HEK293 (cell line): ENCODE measurements at regions not wholly inside any gene's neighbourhood (a gene's known extent, or its start where the extent isn't known, plus 50 kb on each side); places are given as distances from the start of the nearest gene placed in this dataset.

Experiments used
- CTCF ChIP-seq: fragments of 450-650 bp; formaldehyde crosslinking; IDR thresholded peaks from 2 replicates; pipeline ENCODE4 v1.5.1; 2016; ENCODE audit warnings: missing biosample characterization, missing genetic modification characterization
- PRDM1 ChIP-seq: fragments of 450-650 bp; formaldehyde crosslinking; IDR thresholded peaks from 2 replicates; pipeline ENCODE4; 2016; ENCODE audit warnings: missing biosample characterization, missing genetic modification characterization
- REPIN1 ChIP-seq: fragments of 450-650 bp; formaldehyde crosslinking; IDR thresholded peaks from 2 replicates; pipeline ENCODE4 v1.5.1; 2017; ENCODE audit warnings: missing biosample characterization, missing genetic modification characterization, low read depth
- REST ChIP-seq: fragments of 450-650 bp; formaldehyde crosslinking; IDR thresholded peaks from 2 replicates; pipeline ENCODE4 v1.5.1; 2016; ENCODE audit warnings: missing biosample characterization, missing genetic modification characterization
- ZBTB44 ChIP-seq: fragments of 450-650 bp; IDR thresholded peaks from 2 replicates; pipeline ENCODE4 v1.5.1; 2018; ENCODE audit warnings: missing biosample characterization, mild to moderate bottlenecking, missing genetic modification characterization
- ZEB2 ChIP-seq: fragments of 450-650 bp; formaldehyde crosslinking; IDR thresholded peaks from 2 replicates; pipeline ENCODE4 v1.5.1; 2016; ENCODE audit warnings: missing biosample characterization, missing genetic modification characterization
- ZNF112 ChIP-seq: fragments of 450-650 bp; formaldehyde crosslinking; IDR thresholded peaks from 2 replicates; pipeline ENCODE4 v1.5.0; 2017; ENCODE audit warnings: missing biosample characterization, missing genetic modification characterization
- ZNF133 ChIP-seq: fragments of 450-650 bp; formaldehyde crosslinking; IDR thresholded peaks from 2 replicates; pipeline ENCODE4 v1.5.1; 2016; ENCODE audit warnings: missing biosample characterization, missing genetic modification characterization
- ZNF146 ChIP-seq: fragments of 450-650 bp; formaldehyde crosslinking; IDR thresholded peaks from 2 replicates; pipeline ENCODE4 v1.5.1; 2016; ENCODE audit warnings: missing biosample characterization, missing genetic modification characterization
- ZNF692 ChIP-seq: fragments of 450-650 bp; formaldehyde crosslinking; IDR thresholded peaks from 2 replicates; pipeline ENCODE4 v1.5.1; 2016; ENCODE audit warnings: missing biosample characterization, missing genetic modification characterization
- ZNF776 ChIP-seq: fragments of 450-650 bp; formaldehyde crosslinking; IDR thresholded peaks from 2 replicates; pipeline ENCODE4 v1.5.0; 2017; ENCODE audit warnings: missing biosample characterization, missing genetic modification characterization, borderline replicate concordance
- ZNF785 ChIP-seq: fragments of 450-650 bp; formaldehyde crosslinking; IDR thresholded peaks from 2 replicates; pipeline ENCODE4 v1.5.1; 2016; ENCODE audit warnings: missing biosample characterization, missing genetic modification characterization

- TF ChIP-seq CTCF (tag by site-specific recombination), result no peak
- no peak for TF ChIP-seq ZNF112 (tag by site-specific recombination)
- TF ChIP-seq ZEB2 (tag by site-specific recombination), result no peak
- no peak for TF ChIP-seq ZNF692 (tag by site-specific recombination)
- TF ChIP-seq ZNF776, result no peak
- TF ChIP-seq ZNF133 (tag by site-specific recombination), result no peak
- no peak for TF ChIP-seq PRDM1 (tag by site-specific recombination)
- no peak for TF ChIP-seq REPIN1 (tag by site-specific recombination)
- no peak for TF ChIP-seq ZNF146
- TF ChIP-seq ZBTB44, result no peak
- no peak for TF ChIP-seq ZNF785 (tag by site-specific recombination)
- no peak for TF ChIP-seq REST (tag by site-specific recombination)
Observed at GRCh38 chr4:18535948-18536347, 514.4 kb upstream of the LCORL start.
